ENCODE measurements at regions not wholly inside any gene's neighbourhood (a gene's known extent, or its start where the extent isn't known, plus 50 kb on each side); places are given as distances from the start of the nearest gene placed in this dataset.

GRCh38 chr9:99720455-99721050 is 101.1 kb upstream of the NR4A3 start:
- H3K9me1 ChIP-seq (ENCODE audit: control insufficient read depth, insufficient read depth, low read length): no peaks in the 10 kb centered on the region
- H4K20me1 ChIP-seq (replicated peaks; ENCODE audit: control insufficient read depth, insufficient read depth, low read length): no peaks in the 10 kb centered on the region
- POLR2A ChIA-PET: no interaction called here
- intact Hi-C loops (cut with micrococcal nuclease): no loop called here
- H2AFZ ChIP-seq (ENCODE audit: low read depth, low read length): no peak overlapping the region
- TF ChIP-seq, protein P1, sequence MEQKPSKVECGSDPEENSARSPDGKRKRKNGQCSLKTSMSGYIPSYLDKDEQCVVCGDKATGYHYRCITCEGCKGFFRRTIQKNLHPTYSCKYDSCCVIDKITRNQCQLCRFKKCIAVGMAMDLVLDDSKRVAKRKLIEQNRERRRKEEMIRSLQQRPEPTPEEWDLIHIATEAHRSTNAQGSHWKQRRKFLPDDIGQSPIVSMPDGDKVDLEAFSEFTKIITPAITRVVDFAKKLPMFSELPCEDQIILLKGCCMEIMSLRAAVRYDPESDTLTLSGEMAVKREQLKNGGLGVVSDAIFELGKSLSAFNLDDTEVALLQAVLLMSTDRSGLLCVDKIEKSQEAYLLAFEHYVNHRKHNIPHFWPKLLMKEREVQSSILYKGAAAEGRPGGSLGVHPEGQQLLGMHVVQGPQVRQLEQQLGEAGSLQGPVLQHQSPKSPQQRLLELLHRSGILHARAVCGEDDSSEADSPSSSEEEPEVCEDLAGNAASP (IDR thresholded peaks at IDR 0.05): no peak
- TF ChIP-seq ZNF239 (CRISPR knock-in tag; IDR thresholded peaks at IDR 0.05) (no peak), TCF15 (CRISPR knock-in tag; IDR thresholded peaks at IDR 0.05) (no peak), CTBP1 (IDR thresholded peaks at IDR 0.05; ENCODE audit: borderline replicate concordance) (no peak), DACH1 (IDR thresholded peaks at IDR 0.05; ENCODE audit: partially characterized antibody) (no peak), ZNF143 (CRISPR knock-in tag; IDR thresholded peaks at IDR 0.05) (no peak), VEZF1 (CRISPR knock-in tag; IDR thresholded peaks at IDR 0.05) (no peak), RFX1 (IDR thresholded peaks at IDR 0.05) (no peak), ZNF695 (CRISPR knock-in tag; IDR thresholded peaks at IDR 0.05) (no peak), ZBTB7A (IDR thresholded peaks at IDR 0.05; ENCODE audit: borderline replicate concordance, control insufficient read depth, low read depth, low read length) (no peak)
- TF ChIP-seq, protein P2, sequence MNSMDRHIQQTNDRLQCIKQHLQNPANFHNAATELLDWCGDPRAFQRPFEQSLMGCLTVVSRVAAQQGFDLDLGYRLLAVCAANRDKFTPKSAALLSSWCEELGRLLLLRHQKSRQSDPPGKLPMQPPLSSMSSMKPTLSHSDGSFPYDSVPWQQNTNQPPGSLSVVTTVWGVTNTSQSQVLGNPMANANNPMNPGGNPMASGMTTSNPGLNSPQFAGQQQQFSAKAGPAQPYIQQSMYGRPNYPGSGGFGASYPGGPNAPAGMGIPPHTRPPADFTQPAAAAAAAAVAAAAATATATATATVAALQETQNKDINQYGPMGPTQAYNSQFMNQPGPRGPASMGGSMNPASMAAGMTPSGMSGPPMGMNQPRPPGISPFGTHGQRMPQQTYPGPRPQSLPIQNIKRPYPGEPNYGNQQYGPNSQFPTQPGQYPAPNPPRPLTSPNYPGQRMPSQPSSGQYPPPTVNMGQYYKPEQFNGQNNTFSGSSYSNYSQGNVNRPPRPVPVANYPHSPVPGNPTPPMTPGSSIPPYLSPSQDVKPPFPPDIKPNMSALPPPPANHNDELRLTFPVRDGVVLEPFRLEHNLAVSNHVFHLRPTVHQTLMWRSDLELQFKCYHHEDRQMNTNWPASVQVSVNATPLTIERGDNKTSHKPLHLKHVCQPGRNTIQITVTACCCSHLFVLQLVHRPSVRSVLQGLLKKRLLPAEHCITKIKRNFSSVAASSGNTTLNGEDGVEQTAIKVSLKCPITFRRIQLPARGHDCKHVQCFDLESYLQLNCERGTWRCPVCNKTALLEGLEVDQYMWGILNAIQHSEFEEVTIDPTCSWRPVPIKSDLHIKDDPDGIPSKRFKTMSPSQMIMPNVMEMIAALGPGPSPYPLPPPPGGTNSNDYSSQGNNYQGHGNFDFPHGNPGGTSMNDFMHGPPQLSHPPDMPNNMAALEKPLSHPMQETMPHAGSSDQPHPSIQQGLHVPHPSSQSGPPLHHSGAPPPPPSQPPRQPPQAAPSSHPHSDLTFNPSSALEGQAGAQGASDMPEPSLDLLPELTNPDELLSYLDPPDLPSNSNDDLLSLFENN (IDR thresholded peaks at IDR 0.05; ENCODE audit: low read depth in 2 of 2, low read length in 2 of 2): no peak
- ATAC-seq: no peak
- H3K4me1 ChIP-seq (replicated peaks in 1 of 2; ENCODE audit: control insufficient read depth in 2 of 2, insufficient read depth in 2 of 2, low read length in 2 of 2): no peaks in the 10 kb centered on the region
- H3K9me3 ChIP-seq (replicated peaks; ENCODE audit: control insufficient read depth, insufficient read depth, low read depth, low read length): no peaks in the 10 kb centered on the region
- no peak overlapping the region for H3K4me2 ChIP-seq (ENCODE audit: insufficient read depth, low read length)
- no peak overlapping the region for H3K4me3 ChIP-seq
- no peak overlapping the region for H3K9ac ChIP-seq (ENCODE audit: insufficient read depth in 1 of 2, low read depth in 2 of 2, low read length in 2 of 2)
- no peaks in the 10 kb centered on the region for H3K36me3 ChIP-seq (ENCODE audit: control insufficient read depth, insufficient read depth, low read length)
- no peak overlapping the region for H3K27ac ChIP-seq (ENCODE audit: extremely low read depth, low read depth, low read length)
- WGBS (ENCODE audit: insufficient coverage, low coverage, missing lambda C conversion rate): 0% methylated on average over 1 of the region's 1 CpG
- H3K79me2 ChIP-seq (ENCODE audit: control insufficient read depth, insufficient read depth, low read length): no peaks in the 10 kb centered on the region
- CTCF ChIA-PET (ENCODE audit: low intra/inter-chr PET ratio): no interaction called here
- DNase-seq (ENCODE audit: extremely low read depth in 1 of 4, low spot score in 3 of 4): no peak
- BruUV-seq (replicated peaks): no TSS peak
- no peaks in the 10 kb centered on the region for H3K27me3 ChIP-seq (ENCODE audit: control insufficient read depth in 2 of 2, insufficient read depth in 2 of 2, low read length in 2 of 2)
- FAIRE-seq: no peak
- in situ Hi-C loops (cut with MboI): no loop called here
